Neuronal stem cell (in vitro differentiated cells): ENCODE measurements at regions not wholly inside any gene's neighbourhood (a gene's known extent, or its start where the extent isn't known, plus 50 kb on each side); places are given as distances from the start of the nearest gene placed in this dataset.

Experiments
- DNase-seq: peaks from one replicate; pipeline ENCODE4 v3.0.0-alpha.2; 2013; ENCODE audit warnings: low spot score
- H2AFZ ChIP-seq: one replicate; pipeline ENCODE4 v1.6.1; 2013; ENCODE audit warnings: mild to moderate bottlenecking, low read length, inconsistent platforms
- H2AK5ac ChIP-seq: 2 replicates; pipeline ENCODE4 v1.6.1; 2013; ENCODE audit warnings: low read depth, mild to moderate bottlenecking, inconsistent platforms, low read length, moderate library complexity, mixed read lengths
- H2BK120ac ChIP-seq: 2 replicates; pipeline ENCODE4 v1.6.1; 2013; ENCODE audit warnings: low read depth, mild to moderate bottlenecking, inconsistent platforms, low read length, moderate library complexity, mixed read lengths
- H2BK12ac ChIP-seq: one replicate; pipeline ENCODE4 v1.6.1; 2013; ENCODE audit warnings: low read length, inconsistent platforms
- H2BK15ac ChIP-seq: 2 replicates; pipeline ENCODE4 v1.6.1; 2013; ENCODE audit warnings: mild to moderate bottlenecking, low read length, inconsistent platforms, mixed read lengths
- H2BK5ac ChIP-seq: one replicate; pipeline ENCODE4 v1.6.1; 2013; ENCODE audit warnings: inconsistent platforms, mild to moderate bottlenecking, low read length, moderate library complexity
- H3K14ac ChIP-seq: one replicate; pipeline ENCODE4 v1.6.1; 2013; ENCODE audit warnings: low read length, inconsistent platforms
- H3K18ac ChIP-seq: 2 replicates; pipeline ENCODE4 v1.6.1; 2013; ENCODE audit warnings: low read length, inconsistent platforms
- H3K23ac ChIP-seq: 2 replicates; pipeline ENCODE4 v1.6.1; 2013; ENCODE audit warnings: low read depth, mild to moderate bottlenecking, mixed read lengths, low read length, inconsistent platforms; ENCODE audit not compliant: poor library complexity
- H3K27ac ChIP-seq: replicated peaks from 3 replicates; pipeline ENCODE4 v1.5.1; 2013; ENCODE audit warnings: low read length, inconsistent platforms
- H3K27me3 ChIP-seq, 3 experiments: 2 replicates each; pipeline ENCODE4 v1.6.1; 2013; ENCODE audit warnings: low read length in 3 of 3, mild to moderate bottlenecking in 2 of 3, inconsistent platforms in 1 of 3, low read depth in 1 of 3, mixed read lengths in 1 of 3, moderate library complexity in 1 of 3; ENCODE audit not compliant: control insufficient read depth in 3 of 3, insufficient read depth in 3 of 3
- H3K36me3 ChIP-seq, 2 donors: replicated peaks in 1 of 2; 2 replicates each; pipeline ENCODE4 v1.6.1; 2013; ENCODE audit warnings: low read length in 2 of 2; ENCODE audit not compliant: control insufficient read depth in 2 of 2, insufficient read depth in 2 of 2
- H3K4ac ChIP-seq: 2 replicates; pipeline ENCODE4 v1.6.1; 2013; ENCODE audit warnings: inconsistent platforms, mild to moderate bottlenecking, low read length, moderate library complexity
- H3K4me1 ChIP-seq, 2 donors: 1 replicate in 1 of 2; 2 replicates in 1 of 2; pipeline ENCODE4 v1.6.1; 2013; ENCODE audit warnings: low read length in 2 of 2, low read depth in 1 of 2; ENCODE audit not compliant: control insufficient read depth in 2 of 2, insufficient read depth in 1 of 2
- H3K4me2 ChIP-seq: one replicate; pipeline ENCODE4 v1.6.1; 2013; ENCODE audit warnings: mild to moderate bottlenecking, low read length, inconsistent platforms; ENCODE audit not compliant: insufficient read depth, poor library complexity, severe bottlenecking
- H3K4me3 ChIP-seq, 2 donors: 2 replicates each; pipeline ENCODE4 v1.5.1; 2013; ENCODE audit warnings: low read length in 2 of 2, mild to moderate bottlenecking in 2 of 2, inconsistent platforms in 1 of 2, moderate library complexity in 1 of 2
- H3K79me1 ChIP-seq: one replicate; pipeline ENCODE4 v1.6.1; 2013; ENCODE audit warnings: low read depth, mild to moderate bottlenecking, inconsistent platforms, low read length, moderate library complexity
- H3K9ac ChIP-seq: one replicate; pipeline ENCODE4 v1.6.1; 2013; ENCODE audit warnings: mild to moderate bottlenecking, low read depth, low read length, inconsistent platforms; ENCODE audit not compliant: poor library complexity
- H3K9me3 ChIP-seq, 2 donors: replicated peaks in 1 of 2; 2 replicates each; pipeline versions ENCODE3 to v1.6.1; 2013; ENCODE audit warnings: low read length in 2 of 2, mild to moderate bottlenecking in 2 of 2, inconsistent platforms in 1 of 2, low read depth in 1 of 2, mixed read lengths in 1 of 2, moderate library complexity in 1 of 2; ENCODE audit not compliant: control insufficient read depth in 2 of 2, insufficient read depth in 1 of 2
- H4K8ac ChIP-seq: one replicate; pipeline ENCODE4 v1.6.1; 2013; ENCODE audit warnings: low read depth, mild to moderate bottlenecking, inconsistent platforms, low read length, moderate library complexity
- H4K91ac ChIP-seq: one replicate; pipeline ENCODE4 v1.6.1; 2013; ENCODE audit warnings: low read length, low read depth, mild to moderate bottlenecking, inconsistent platforms; ENCODE audit not compliant: poor library complexity
- WGBS, 2 donors: extraction: QIAGEN DNeasy Blood & Tissue Kit; methylation state at CpG; one replicate each; pipeline ENCODE4 v1.1.7; 2013; ENCODE audit warnings: missing lambda C conversion rate in 2 of 2, mixed read lengths in 1 of 2; ENCODE audit not compliant: insufficient read length in 2 of 2, insufficient replicate concordance in 1 of 2; ENCODE audit errors: extremely low coverage in 2 of 2; 5-methylcytosine and 5-hydroxymethylcytosine counted together

GRCh38 chr12:34397591-34398365, 375.5 kb downstream of the ALG10 start:
- no peak overlapping the region for H2AFZ ChIP-seq
- no peak overlapping the region for H3K4me2 ChIP-seq
- H2AK5ac ChIP-seq = no peak overlapping the region
- no peak overlapping the region for H3K23ac ChIP-seq
- no peak overlapping the region for H2BK120ac ChIP-seq
- H3K9me3 ChIP-seq = peaks cover 0 to 90% of the 10 kb centered on the region in 2 donors
- H3K9ac ChIP-seq = no peak overlapping the region
- H4K8ac ChIP-seq = no peak overlapping the region
- no peak overlapping the region for H2BK5ac ChIP-seq
- no peak overlapping the region for H2BK12ac ChIP-seq
- WGBS, 2 donors = no CpG with 5 or more reads among the region's 22 CpGs
- peaks cover 2% of the 10 kb centered on the region for H3K79me1 ChIP-seq
- H3K14ac ChIP-seq = no peak overlapping the region
- no peak overlapping the region for H3K27ac ChIP-seq
- no peak overlapping the region for H3K18ac ChIP-seq
- no peak overlapping the region for H4K91ac ChIP-seq
- H3K4me3 ChIP-seq = no peak overlapping the region
- no peak for DNase-seq
- H3K36me3 ChIP-seq = no peaks in the 10 kb centered on the region
- no peak overlapping the region for H3K4ac ChIP-seq
- H3K27me3 ChIP-seq = no peaks in the 10 kb centered on the region
- H3K4me1 ChIP-seq = no peaks in the 10 kb centered on the region
- H2BK15ac ChIP-seq = no peak overlapping the region

- Histone ChIP-seq H3K4me2 (no peak overlapping the region), H2BK5ac (no peak overlapping the region), H3K27ac (no peak overlapping the region), H3K4ac (no peak overlapping the region), H2BK120ac (no peak overlapping the region), H3K4me3 (no peak overlapping the region), H3K14ac (no peak overlapping the region), H3K9ac (no peak overlapping the region), H2AFZ (no peak overlapping the region), H4K91ac (no peak overlapping the region), H3K9me3 (peaks cover 0 to 92% of the 10 kb centered on the region in 2 donors), H2BK12ac (no peak overlapping the region), H3K18ac (no peak overlapping the region), H3K4me1 (no peaks in the 10 kb centered on the region), H3K27me3 (no peaks in the 10 kb centered on the region), H3K23ac (no peak overlapping the region), H3K79me1 (peaks cover 2% of the 10 kb centered on the region), H3K36me3 (no peaks in the 10 kb centered on the region), H2BK15ac (no peak overlapping the region), H4K8ac (no peak overlapping the region), H2AK5ac (no peak overlapping the region)
- no peak for DNase-seq
- WGBS, 2 donors = no CpG with 5 or more reads among the region's 16 CpGs
Observed at GRCh38 chr12:34398366-34398705, 376.0 kb downstream of the ALG10 start.

GRCh38 chr12:34398706-34399630, 376.7 kb downstream of the ALG10 start:
- no peak overlapping the region for H3K4ac ChIP-seq
- H4K8ac ChIP-seq = no peak overlapping the region
- H3K36me3 ChIP-seq = no peaks in the 10 kb centered on the region
- H3K9ac ChIP-seq = no peak overlapping the region
- no peaks in the 10 kb centered on the region for H3K4me1 ChIP-seq
- DNase-seq = no peak
- no peak overlapping the region for H2BK120ac ChIP-seq
- H4K91ac ChIP-seq = no peak overlapping the region
- no peak overlapping the region for H2AK5ac ChIP-seq
- no peak overlapping the region for H2BK5ac ChIP-seq
- no peak overlapping the region for H3K14ac ChIP-seq
- H2AFZ ChIP-seq = no peak overlapping the region
- H3K79me1 ChIP-seq = peaks cover 2% of the 10 kb centered on the region
- no peak overlapping the region for H3K4me2 ChIP-seq
- no peaks in the 10 kb centered on the region for H3K27me3 ChIP-seq
- H3K9me3 ChIP-seq = peaks cover 0 to 92% of the 10 kb centered on the region in 2 donors
- H2BK15ac ChIP-seq = no peak overlapping the region
- H2BK12ac ChIP-seq = no peak overlapping the region
- H3K18ac ChIP-seq = no peak overlapping the region
- no peak overlapping the region for H3K23ac ChIP-seq
- H3K27ac ChIP-seq = no peak overlapping the region
- peak overlapping the region in 1 of 2 donors; percentile 14 for H3K4me3 ChIP-seq
- WGBS, 2 donors = no CpG with 5 or more reads among the region's 38 CpGs
